GM21447 (cell line): ENCODE measurements at regions not wholly inside any gene's neighbourhood (a gene's known extent, or its start where the extent isn't known, plus 50 kb on each side); places are given as distances from the start of the nearest gene placed in this dataset.

ENCODE experiments used
- ATAC-seq: cut with Tn5 transposase; IDR thresholded peaks from one replicate; pipeline ENCODE4 v1.9.1; 2021; ENCODE audit not compliant: unreplicated experiment

GRCh38 chr10:106520698-106521097 is 643.8 kb downstream of the SORCS1 start:
- ATAC-seq = no peak

DNA sequence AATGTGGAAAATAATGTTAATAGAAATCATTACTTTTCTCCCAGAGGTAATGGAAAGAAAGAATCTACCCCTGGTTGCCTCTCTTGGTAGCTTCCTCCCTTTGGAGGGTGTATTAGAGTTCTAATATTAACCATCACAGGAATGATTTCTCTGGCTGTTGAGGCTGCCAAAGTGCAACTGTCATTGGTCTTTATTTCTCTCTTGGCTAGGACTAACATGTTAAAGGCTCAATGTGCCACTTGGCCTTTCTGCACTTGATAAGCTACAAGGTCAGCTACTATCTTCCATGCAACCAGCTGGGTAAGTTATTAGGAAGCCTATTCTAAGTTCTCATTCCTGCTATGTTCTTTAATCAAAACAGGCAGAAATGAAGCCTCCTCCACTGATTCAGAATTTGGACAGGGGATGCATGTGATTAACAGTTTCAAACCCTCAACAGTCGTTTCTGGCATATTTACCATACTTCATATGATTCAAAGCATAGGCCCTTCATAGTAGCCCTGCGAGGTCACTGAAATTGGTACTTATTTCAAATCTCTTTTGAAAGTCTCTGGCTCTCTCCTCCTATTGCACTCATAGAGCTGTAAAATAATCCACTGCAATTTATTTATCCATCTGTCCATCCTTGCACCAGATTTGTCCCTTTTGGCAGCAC is 645.0 kb downstream of the SORCS1 start:
- no peak for ATAC-seq

- ATAC-seq = no peak
Measured at GRCh38 chr10:106515206-106515790, 649.2 kb downstream of the SORCS1 start.

- no peak for ATAC-seq
Measured at GRCh38 chr10:106513352-106513771, 651.1 kb downstream of the SORCS1 start.

DNA sequence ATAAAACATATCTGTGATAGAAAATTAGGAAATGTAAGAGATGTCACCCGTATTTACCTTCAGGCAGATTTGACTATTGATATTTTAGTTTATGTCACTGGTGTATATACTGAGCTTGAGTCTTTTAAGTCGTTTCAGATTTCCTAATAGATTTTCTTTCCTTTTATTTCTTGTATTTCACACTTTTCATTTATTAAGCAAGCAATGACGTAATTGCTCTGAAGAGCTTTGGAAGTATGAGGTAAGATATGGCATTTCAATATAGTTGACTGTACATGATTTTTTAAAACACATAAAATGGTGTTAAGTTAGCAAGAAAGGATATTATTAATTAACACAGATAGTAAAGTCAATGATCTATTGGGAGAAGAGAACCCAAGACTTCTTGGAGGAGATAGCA is 652.6 kb downstream of the SORCS1 start:
- ATAC-seq = no peak

DNA sequence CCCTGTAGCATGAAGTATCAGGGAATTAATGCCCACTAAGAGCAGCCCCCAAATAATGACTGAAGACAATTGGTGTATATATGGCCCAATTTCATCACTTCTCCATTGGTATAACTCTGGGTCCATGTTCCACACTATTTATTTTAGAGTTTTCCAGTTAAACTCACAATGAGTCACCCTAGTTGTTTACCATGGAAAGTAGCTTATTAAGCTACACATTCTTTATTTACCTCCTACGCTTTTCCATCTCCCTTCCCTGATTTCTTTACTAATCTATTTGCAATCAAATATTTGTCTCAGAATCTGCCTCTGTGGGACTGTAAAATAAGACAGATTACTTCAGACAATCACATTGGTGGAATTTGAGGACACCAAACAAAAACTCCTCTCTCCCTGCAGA is 655.6 kb downstream of the SORCS1 start:
- ATAC-seq = no peak

DNA sequence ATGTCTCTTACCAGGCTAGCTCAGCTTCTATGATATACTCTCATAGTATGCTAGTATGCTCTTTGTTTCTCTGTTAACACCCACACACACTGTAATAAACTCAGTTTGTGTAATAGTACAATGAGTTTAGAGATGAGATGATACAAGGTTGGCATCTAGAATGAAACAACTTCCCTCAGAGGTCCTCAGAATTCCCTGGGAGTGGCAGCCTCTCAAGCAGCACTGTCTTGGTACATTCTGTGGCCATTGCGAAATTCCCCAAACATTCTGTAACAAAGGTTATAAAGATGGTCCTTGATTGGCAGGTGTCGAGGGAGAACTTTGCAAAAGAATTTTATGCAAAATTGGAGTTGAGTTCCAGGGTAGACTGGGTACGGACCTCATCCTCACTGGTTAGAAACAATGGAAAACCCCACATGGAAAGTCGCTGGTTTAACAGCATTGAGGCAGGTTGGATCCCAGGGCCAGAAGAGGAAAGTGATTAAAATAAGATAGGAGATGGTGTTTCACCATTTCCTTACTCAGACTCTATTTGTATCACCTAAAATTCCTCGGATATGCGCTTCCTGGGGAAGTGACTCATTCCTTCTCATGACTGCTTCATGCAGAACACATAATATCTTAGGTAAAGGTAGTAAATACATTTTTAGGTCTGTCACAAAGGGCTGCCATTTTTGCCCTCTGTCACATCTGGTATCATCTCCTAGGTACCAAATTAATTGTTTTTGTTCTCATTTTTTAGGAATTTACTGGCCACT is 657.8 kb downstream of the SORCS1 start:
- ATAC-seq = no peak

DNA sequence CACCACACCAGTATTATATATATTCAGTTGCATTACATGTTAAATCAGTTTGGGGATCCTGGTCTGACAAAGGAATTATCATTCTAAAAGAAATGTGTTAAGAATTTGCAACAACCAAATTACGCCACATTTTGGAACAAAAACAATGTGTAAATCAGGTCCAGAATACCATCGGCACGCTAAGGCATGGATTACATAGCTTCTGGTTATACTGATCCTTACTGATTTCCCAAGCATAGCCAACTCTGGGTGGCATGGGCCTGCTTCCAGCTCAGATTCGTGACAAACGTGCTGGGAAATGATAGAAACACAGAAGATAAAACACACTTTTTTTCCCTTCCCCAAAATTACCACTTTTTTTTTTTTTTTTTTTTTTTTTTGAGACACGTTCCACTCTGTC is 660.0 kb downstream of the SORCS1 start:
- ATAC-seq = no peak

DNA sequence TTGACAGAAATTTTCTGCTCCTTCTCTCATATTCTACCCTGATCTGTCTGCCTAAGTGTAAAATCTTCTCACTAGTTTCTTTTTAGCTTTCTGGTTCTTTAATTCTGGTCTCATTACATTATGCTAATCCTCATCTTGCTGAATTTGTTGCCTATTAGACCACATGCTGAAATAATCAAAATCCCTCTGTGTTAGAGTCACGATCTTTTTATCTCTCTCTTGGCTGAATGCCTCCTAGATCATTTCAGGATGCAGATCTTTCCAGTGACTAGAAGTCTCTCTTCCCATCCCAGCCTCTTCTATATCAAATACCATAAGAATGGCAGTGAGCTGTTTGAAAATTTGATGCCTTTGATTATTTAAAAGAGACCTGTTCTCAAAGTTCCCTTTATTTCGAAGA is 661.9 kb downstream of the SORCS1 start:
- no peak for ATAC-seq

DNA sequence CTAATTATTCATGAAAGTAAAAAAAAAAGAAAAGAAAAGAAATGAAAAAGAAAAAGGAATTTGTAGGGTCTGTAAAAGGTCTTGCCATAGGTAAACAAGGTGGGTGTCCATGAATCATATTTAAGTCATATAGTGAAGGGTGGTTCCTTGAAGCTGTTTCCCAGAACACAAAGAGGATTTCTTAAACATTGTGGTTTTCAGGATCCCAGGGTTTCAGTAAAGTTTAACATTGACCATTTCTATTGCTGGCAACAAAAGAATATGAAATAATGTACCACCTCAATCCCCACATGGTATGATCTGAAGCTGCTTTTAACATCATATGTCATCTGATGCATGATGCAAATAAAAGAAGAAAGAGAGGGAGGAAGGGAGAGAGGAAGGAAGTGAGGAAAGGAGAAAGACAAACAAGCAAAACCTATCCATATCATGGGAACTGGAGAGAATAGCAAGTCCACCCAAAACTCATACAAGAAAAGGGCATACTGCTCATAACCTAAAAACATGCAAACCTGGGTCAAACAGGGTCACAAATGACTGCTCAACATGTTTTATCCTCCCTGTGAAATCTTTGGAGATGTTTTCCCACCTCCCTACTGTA is 663.5 kb downstream of the SORCS1 start:
- ATAC-seq = no peak

DNA sequence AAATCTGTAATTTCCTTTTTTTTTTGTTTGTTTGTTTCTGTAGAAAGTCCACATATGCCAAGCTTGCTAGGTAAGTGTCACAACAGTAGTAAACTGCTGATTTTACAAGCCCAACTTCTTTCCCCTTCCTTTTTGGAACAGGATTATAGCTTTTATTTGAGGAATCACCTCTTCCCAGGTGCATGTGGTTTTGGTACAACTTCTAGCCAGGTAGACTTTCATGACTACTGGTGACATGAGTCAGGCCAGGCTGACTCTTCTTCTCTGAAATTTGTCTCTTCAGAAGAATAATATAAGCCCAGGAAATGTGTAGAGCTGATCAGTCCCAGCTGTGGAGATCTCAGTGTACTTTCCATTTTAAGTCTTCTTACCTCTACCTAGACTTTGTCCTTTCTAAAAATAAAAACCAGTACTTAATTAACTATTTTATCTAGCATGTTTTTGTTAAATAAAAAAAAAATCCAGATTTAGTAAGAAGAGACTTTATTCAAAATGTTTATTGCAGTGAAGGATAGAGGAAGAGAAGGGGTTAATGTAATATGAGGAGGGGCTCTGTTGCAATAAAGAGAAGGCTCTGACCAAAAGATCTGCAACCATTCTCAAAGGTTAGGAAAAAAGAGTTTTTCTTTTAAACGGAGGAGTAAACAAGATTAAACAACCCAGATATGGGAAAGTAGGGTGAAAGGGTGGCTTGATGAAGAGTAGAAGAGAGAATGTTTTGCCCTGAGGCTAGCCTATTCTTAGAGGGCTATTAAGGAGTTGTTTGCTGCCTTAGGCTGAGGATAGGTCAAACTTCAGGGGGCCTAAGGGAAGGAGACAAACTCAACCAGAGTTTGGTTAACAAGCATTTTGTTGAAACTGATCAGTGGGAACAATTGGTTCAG is 664.2 kb downstream of the SORCS1 start:
- ATAC-seq = no peak

GRCh38 chr10:106499448-106499847 is 665.1 kb downstream of the SORCS1 start:
- ATAC-seq = no peak

DNA sequence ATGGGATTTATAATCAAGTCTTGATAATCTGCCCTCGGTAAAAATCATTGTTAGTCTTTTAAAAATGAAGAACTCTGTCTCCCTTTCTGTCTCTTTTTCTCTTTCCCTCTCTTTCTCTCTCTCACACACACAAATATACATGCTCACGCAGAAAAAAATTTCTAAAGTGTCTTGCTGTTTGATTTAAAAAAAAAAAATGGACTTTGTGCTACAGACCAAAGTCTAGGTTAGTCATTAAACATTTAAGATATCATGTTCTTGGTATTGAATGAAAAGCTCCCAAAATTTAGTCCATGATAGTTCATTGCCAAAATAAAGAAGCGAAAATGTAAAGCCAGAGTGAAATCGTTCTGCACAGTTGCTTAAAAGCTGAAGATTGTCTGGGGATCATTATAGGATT is 665.8 kb downstream of the SORCS1 start:
- no peak for ATAC-seq

GRCh38 chr10:106495931-106496330 is 668.6 kb downstream of the SORCS1 start:
- no peak for ATAC-seq

- no peak for ATAC-seq
Measured at GRCh38 chr10:106493751-106494150, 670.8 kb downstream of the SORCS1 start.

- ATAC-seq = no peak
Measured at GRCh38 chr10:106493226-106493625, 671.3 kb downstream of the SORCS1 start.

GRCh38 chr10:106487726-106488125 is 676.8 kb downstream of the SORCS1 start:
- ATAC-seq = no peak

DNA sequence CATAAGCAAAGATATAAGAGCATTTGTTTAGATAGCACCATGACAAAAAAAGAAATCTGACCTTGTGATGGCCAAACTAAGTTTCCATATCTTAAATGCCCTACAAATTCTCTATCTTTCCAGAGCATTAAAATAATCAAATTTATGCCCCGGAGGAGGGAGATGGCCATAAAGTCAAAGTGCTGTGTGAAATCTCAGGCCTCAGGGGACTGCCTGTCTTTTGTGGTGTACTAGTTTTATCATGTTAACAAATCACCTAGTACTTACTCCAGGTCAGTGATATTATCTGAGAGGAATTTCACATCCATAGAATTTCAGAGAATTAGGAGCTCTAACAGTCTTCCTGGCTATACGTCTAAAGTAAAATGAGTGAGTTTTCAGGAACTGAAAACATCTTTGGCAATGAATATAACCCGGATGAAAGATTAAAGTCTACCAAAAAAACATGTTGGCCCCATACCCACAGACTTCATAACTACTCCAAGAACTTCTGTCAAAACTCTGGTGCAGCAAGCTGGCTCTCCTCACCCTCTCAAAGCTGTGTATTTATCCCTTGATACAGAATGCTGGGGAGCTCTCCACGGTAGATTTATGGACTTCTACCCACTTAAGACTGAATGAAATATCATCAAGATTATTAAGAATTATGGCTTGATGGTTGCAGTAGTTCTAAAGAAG is 682.8 kb downstream of the SORCS1 start:
- no peak for ATAC-seq

DNA sequence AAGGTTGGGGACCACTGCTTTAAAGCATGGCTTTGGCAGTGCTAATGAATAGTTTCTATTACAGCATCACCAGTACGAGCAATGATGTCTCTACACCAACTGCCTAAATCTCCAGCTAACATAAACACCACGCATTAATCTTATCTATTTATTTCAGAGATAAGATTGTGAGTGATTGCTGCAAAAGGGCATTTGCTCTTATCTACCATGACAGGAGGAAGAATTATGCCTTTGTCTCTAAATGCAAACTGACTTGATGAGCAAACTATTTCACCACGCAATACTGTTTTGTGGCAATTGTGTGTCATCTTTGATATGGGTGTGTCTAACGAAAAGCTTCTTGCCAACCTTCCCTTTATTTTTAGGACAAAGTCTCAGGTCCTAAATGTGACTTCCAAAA is 684.9 kb downstream of the SORCS1 start:
- no peak for ATAC-seq

GRCh38 chr10:106474876-106475275 is 689.6 kb downstream of the SORCS1 start:
- ATAC-seq = no peak
